NCI-H146 treated with DMSO at 0.1 percent for 48 hours (cell line): ENCODE measurements at regions not wholly inside any gene's neighbourhood (a gene's known extent, or its start where the extent isn't known, plus 50 kb on each side); places are given as distances from the start of the nearest gene placed in this dataset.
A peak's percentile ranks its signal among the peaks of the same experiment; 100 is the strongest.

Experiments used
- DNase-seq: peaks from one replicate; lab custom pipeline; 2025; ENCODE audit not compliant: unreplicated experiment; lab: John Stamatoyannopoulos, UW

DNA sequence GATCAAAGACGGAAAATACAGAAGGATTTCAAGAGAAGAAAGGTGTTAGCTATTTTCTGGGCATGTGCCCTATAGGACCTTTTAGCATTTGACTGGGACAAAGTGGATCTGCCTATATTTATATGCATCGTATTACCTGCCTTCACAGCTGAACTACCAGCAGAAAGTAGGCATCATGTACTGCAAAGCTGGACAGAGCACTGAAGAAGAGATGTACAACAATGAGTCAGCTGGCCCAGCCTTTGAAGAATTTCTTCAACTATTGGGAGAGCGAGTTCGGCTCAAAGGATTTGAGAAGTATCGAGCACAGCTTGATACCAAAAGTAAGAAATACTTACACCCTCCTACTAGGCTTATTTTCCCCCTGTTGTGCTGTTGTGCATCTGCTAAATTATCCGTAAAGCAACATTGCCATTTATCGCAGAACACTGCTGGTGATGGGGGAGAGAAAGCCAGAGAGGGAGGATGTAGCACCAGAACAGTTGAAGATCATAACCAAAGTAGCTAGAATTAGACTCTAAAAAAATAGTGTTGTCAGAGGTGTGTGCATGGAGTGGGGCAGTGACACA, 282.0 kb upstream of the RGS6 start:
- DNase-seq = no peak

DNA sequence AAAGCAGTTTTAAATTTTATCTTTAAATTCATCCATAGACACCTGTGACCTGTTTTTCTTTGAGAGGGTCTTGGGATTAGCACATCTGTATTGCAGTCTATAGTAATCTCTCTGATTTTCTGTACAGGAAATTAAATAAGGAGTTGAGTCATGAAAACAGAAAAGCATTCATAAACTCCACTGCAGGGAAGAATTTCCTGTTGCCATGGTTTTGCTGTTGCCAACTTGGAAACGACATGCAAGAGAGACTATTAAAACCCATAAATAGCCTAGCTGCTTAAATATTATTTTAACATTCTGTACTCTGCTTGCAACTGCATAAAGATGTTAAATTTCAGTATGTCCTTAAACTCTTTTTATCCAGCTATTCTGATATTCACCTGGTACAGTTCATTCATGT, 281.0 kb upstream of the RGS6 start:
- DNase-seq = no peak

DNA sequence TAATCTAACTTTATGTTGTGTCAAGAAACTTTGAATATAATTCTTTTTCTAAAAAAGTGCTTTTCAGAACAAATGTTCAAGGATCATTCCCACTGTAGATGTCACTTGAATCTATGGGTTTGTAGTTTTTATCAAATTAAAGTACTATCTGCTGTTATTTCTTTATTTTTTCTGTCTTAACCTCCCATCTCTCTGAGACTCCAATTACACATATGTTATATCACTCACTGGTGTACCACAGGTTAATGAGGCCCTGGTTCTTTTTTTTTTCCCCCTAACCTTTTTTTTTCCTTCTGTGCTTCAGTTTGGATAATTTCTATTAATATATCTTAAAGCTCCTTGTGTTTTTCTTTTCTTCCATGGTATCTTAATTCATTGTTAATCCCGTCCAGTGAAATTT, 279.9 kb upstream of the RGS6 start:
- DNase-seq = no peak

DNA sequence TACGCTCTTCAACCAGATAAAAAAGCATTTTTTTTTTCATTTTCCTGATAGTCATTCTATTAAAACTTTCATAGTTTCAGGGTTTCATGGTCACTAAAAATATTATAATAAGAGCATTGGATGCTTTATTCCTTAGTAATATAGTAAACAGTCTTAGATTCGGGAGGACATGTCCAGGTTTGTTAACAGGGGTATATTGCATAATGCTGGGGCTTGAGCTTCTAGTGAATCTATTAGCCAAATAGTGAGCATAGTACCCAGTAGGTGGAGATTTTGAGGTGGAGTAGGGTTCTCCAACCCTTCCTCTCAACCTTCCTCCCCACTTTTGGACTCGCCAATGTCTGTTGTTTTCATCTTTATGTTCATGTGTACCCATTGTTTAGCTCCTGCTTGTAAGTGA, 277.4 kb upstream of the RGS6 start:
- DNase-seq = no peak

DNA sequence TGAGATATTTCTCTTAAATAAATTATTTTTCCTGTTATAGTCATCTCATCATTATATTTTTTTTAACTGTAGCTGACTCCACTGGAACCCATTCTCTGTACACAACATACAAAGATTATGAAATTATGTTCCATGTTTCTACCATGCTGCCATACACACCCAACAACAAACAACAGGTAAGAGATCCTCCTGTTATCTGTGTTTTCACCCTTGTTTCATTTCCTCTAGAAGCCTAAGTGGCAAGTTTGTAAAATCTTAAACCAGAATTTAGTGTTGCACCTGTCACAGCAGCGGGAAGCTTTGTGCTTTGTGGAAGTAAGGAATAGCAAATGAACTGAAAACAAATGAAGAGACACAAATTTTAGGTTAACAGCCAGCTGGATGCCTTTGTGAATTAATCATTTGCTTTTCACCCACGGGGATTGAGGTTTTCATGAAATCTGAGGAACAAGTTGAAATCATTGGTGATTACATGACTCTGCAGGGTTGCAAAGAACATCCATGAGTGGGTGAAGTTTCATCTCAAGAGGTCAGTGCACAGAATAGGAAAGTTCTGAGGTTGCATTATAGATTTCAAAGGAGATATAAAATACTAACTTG, 273.9 kb upstream of the RGS6 start:
- peak; percentile 44 for DNase-seq

DNA sequence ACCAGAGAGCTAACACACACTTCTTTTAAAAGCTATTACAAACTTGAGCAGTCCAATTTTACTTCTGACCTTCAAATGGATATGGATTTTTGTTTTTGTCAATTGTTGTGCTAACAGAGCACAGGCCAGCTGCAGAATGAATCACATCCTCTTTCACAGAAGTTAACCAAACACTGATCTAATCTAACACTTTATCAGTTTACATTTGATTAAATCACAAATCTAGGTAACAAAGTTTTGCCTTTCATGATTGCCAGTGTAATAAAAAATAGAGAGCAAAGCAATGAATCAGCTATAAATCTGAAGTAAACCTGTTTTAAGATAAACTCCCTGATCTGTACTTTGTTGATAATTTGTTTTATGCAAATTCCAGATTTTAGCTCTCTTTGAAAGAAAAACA, 273.1 kb upstream of the RGS6 start:
- peak; percentile 11 for DNase-seq

DNA sequence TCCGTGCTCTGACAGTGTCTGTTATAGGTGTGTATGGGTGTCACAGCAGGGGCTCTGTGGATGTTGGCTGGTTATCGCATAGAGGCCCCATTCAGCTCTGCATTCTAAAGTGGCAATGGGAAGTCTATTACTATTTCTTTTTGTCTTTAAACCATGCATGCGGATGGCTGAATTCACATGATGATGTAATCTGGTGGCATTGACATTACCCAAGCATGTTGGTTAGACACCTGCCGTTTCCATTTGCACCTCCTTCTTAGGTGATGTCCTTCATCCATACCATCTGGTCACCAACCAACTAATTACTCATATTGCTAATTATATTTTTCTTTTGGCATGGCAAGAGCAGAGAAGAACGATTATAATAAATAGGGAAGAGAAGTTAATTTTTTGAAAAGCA, 270.8 kb upstream of the RGS6 start:
- no peak for DNase-seq

DNA sequence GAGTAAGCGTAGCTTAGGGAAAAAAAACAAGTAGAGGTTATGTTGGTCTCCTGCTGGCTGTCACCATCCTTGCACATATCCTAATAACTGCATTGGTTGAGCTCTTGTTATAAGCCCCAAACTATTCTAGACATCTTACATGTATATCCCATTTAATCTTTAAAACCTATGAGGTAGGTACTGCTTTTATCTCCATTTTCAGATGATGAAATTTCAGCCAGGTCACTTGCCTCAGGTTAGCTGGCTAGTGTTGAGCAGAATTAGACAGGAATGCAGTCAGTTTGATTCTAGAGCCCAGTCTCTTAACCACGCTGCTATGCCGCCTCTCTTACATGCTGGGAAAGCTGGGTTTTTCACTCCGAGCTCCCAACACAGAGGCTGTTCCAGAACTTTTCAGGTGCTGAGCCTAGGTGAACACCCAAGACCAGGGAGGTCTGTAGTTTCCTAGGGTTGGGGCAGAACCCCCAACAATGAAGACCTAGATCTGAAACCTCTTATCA, 269.9 kb upstream of the RGS6 start:
- no peak for DNase-seq

DNA sequence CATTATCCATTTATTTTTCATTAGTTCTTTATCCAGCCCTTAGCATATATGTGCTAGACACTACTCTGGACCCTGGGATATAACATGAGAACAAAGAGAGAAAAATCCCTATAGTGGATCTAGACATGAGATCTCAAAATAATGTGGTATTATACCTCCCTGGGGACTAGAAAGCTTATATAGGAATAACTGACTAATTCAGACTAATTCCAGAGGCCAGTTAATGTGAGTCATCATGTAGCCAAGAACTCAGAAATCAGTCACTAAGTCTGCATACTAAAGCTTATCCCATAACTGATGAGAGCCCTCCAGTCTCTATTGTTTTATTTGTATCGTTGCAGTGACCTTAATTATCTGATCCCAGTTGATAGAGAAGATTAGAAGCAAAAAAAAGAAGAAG, 267.1 kb upstream of the RGS6 start:
- DNase-seq = no peak

DNA sequence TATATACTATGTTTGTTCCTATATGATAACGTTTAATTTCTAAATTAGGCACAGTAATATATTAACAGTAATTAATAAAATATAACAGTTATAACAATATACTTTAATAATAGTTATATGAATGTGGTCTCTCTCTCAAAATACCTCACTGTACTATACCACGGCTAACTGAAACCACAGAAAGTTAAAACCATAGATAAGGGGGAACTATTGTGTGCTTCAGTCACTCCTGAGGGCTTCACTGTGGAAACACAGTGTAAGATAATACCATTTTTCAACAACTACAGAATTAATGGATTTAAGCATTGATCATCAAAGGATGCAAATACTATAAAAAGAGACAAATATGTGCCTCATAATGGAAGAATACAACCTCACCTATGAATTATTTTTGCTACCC, 266.4 kb upstream of the RGS6 start:
- no peak for DNase-seq

DNA sequence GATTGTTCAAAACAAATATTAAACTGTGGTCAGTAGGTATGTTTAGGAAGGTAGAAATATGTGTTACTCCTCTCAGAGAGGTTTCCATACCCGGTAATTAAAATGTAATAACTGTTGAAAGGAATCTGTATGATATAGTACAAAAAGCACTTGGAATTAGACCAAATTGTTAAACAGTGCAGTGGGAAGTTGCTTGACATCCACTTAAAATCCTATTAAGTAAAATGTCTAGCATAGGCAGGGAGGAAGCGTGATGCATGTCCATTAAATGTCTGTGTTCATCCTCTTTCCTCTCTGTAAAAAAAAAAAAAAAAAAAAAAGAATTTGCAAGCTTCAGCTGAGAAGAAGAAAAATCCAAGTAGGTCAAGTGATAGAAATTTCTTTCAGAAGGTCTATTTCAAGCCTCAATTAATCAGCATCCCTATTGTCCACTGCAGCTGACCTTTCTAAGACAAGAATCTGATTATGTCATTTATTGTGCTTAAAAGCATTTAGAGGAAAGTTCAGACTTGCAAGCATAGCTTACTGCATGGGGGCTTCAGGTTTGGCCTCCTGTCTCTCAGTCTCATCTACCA, 265.6 kb upstream of the RGS6 start:
- no peak for DNase-seq

DNA sequence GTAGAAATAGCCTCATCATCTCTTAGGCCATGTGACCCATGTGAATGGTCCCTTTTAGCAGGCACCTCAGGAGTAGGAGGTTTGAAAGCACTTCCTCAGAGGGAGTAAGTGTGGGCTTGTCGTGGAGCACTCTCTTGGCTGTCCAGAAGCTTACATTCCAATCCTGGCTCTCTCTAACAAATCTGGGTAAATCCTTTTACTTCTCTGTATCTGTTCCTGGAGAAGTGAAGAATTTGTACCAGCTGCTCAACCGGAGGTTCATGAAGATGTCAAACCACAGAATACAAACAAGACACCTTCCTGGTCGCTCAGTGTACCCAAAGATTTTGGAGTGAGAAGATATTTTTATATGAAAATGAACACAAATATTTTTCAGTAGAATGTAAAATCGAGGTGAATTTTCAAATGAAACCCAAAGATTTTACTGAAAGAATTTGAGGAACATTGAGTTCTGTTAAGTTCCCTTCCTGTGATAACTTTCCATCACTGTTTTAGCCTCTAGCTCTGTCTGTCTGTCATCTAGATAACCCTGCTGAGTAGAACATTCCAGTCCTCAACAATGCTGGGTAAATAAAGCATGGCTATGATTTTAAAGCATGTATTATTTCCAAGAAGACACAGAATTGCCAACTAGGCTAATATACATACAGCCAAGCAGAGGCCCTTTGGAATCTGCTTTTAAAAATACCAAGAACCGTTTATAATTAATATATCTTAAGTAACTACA, 263.9 kb upstream of the RGS6 start:
- no peak for DNase-seq

DNA sequence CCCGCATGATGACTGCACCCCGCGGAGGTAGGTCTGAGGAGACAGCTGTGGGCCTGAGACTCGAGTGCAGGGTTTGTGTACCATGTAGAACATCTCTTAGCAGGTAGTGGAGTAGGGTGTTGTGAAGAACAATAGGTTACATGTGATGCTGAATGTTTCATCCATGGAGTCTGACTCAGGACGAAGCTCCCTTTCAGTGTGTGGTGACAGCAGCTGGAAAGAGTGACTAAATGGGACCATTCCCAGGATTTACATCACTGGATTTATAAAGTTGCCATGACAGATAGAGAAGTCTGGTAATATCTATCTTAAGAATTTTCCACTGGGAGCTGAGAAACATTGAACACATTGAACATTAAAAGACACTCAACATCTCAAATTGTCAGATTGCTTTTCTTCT, 259.6 kb upstream of the RGS6 start:
- no peak for DNase-seq

DNA sequence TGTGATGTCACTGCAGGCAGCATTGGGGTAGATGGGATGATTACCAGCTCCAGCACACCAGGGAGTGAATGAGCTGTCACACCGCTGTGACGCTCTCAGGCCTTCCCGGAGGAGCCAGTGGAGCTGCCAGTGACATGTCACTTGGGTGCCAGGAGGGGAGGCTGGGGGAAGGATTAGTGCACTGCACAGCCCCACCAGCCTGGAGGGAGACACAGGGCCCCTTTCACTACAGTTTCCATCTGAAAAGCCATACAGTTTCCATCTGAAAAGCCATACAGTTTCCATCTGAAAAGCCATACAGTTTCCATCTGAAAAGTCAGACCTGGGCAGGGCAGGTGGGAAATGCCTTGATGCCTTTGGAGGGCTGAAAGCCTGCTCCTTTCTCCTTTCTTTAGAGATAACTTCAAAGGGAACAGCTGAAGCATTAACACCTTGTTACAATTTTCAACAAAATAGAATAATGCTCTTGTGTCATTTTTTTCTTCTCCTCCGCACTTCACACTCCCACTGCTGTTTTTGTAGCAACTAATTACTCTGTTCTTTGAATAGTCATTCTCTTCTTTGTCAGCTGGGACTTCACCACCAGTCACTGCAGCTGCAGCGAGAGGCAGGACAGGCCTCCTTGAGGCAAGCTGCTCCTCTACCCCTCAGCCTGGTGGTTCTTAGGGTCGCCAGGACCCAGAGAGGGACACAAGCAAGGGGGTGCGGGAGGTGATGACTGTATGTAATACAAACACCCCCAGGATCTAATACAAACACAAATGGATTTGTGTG, 256.9 kb upstream of the RGS6 start:
- DNase-seq = no peak

DNA sequence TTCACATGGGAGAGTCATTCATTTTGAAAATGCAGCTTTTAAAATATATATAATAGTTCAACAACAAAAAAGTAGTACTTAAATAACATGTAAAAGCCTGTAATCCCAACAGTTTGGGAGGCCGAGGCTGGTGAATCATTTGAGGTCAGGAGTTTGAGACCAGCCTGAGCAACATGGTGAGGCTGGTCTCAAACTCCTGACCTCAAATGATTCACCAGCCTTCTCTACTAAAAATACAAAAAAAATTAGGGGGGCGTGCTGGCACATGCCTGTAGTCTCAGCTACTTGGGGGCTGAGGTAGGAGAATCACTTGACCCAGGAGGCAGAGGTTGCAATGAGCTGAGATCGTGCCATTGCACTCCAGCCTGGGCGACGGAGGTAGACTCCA, 256.3 kb upstream of the RGS6 start:
- no peak for DNase-seq

DNA sequence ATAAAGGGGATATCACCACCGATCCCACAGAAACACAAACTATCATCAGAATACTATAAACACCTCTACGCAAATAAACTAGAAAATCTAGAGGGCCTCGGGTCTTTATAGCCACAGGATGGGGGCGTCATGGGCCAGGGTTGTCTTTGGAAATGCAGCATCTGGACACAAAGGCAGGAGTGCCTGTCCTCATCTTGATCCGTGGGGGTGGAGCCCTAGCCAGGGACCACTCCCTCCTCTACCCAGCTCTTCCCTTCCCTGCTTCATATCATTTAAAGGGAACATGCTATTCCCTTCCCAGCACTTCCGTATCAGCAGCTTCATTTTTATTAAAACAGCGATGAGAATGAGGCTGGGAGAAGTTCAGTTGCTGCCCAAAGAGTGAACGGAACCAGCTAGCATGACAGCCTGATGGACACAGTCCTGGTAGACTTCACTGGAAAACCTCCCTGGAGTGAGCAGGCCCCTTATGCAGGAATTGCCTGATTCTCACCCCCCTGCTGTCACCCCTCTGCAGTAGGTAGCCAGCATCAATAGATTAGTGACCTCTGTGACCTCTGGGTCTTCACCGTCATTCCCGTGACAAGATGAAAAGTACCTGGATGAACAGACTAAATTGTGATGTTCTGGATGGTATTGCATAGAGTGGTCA, 251.4 kb upstream of the RGS6 start:
- peak; percentile 9 for DNase-seq

DNA sequence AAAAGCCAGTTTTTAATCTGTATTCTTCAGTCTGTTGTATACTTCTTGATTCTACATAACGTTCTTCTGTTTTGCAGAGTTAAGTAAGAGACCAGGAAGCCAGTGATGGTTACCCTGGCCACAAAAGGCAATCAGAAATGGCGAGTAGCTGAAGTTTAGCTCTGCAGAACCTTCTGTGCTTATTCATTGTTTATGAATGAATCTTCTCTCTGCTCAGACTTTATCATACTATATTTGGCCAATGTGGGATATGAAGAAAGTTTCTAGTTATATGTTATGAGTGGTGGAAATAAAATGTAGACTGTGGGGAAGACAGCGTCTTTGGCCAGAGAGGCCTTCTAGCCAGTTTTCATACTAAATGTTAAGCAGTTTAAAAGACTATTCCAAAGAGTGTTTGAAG, 249.9 kb upstream of the RGS6 start:
- DNase-seq = no peak

DNA sequence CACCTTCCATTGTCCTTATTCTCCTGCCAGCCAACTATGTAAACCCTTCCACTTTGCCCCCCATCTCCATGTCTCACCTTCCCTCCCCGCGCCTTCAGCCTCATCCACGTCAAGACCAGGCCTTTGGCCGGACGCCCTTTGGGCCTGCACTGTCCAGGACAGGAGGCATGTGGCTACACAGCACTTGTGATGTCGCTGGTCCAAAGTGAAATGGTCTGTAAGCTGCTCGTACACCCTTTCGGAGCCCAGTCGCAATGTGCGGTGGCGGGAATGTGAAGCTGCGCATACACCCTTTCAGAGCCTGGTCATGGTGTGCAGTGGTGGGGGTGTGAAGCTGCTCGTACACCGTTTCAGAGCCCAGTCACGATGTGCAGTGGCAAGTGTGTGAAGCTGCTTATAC, 247.9 kb upstream of the RGS6 start:
- DNase-seq = no peak

DNA sequence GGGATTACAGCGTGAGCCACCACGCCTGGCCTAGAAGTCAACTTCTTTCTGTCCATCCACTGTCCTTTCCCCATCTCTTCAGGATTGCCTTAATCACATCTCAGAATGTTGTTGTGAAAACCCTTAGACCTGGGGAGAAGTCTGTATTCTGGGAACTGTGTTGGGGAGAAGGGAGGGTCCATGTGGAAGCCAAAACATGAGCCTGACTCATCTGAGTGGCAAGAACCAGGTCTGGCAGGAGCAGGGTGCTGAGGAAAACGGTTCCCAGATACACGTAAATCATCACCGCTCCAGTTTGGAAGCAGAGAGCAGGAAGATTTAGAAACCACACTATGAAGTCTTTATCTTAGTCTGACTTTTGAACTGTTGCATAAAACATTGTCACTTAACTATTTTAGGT, 245.6 kb upstream of the RGS6 start:
- no peak for DNase-seq

DNA sequence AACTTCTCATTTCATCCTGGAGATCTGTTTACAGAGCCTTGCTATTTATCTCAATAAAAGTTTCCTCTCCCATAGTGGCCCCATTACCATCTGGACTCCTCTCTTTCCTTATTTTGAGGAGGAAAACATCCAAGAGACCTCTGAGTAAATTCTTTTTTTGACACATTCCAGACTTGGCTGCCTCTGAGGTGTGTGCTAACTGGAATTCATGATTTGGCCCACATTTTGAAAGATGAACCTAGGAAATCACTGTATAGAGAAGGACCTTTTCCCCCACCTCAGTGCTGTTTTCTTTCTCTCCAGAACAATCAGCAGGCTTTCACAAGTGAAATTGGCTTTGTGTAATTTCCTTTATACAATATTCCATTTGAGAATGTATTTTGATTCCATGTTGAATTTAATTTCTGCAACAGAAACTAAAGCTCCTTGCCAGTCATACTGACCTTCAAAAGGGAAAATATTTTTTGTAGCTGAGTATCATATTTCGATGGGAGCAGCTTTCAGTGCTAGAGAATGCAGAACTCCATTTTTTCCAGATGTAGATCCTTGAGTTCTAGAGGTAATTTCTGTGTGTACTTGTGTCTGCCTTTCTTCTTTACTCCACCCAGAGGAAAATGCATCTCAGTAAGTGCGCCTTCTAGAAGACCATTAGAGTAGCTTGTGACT, 244.9 kb upstream of the RGS6 start:
- no peak for DNase-seq

DNA sequence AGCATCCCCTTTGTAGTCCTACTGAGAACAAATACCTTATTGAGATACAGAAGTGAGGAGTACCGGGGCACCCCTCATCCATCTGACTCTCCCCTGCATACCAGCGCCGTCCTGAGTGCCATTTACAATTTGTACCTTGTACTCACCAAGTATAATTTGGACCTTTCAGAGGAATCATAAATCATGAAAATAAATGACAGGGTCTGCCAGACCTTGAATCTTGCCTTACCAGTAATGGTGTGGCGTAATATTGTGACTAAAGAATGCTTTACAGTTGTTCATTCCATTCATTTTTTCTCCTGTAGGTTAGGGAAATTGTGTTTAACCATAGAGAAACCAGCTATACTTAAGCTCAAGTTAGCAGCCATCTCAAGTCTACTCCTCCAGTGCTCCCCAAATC, 243.7 kb upstream of the RGS6 start:
- DNase-seq = no peak
